BLaER1 (cell line): ENCODE measurements at regions not wholly inside any gene's neighbourhood (a gene's known extent, or its start where the extent isn't known, plus 50 kb on each side); places are given as distances from the start of the nearest gene placed in this dataset.

ENCODE experiments used
- H3K27ac ChIP-seq: shearing (Covaris generic); formaldehyde crosslinking; 2 replicates; pipeline ENCODE4 v1.8.1; 2022
- H3K27me3 ChIP-seq: shearing (Covaris generic); formaldehyde crosslinking; 2 replicates; pipeline ENCODE4 v1.8.1; 2022
- H3K36me3 ChIP-seq: shearing (Covaris generic); formaldehyde crosslinking; 2 replicates; pipeline ENCODE4 v1.8.1; 2022
- H3K4me1 ChIP-seq: shearing (Covaris generic); formaldehyde crosslinking; 2 replicates; pipeline ENCODE4 v1.8.1; 2022
- H3K4me2 ChIP-seq: shearing (Covaris generic); formaldehyde crosslinking; 2 replicates; pipeline ENCODE4 v1.8.1; 2022
- H3K4me3 ChIP-seq: shearing (Covaris generic); formaldehyde crosslinking; 2 replicates; pipeline ENCODE4 v1.8.1; 2022
- H3K9ac ChIP-seq: shearing (Covaris generic); formaldehyde crosslinking; 2 replicates; pipeline ENCODE4 v1.8.1; 2022
- H3K9me3 ChIP-seq: shearing (Covaris generic); formaldehyde crosslinking; 2 replicates; pipeline ENCODE4 v1.8.1; 2022
- H4K20me1 ChIP-seq: shearing (Covaris generic); formaldehyde crosslinking; 2 replicates; pipeline ENCODE4 v1.8.1; 2022
- Cebpa-rat ChIP-seq: shearing (Covaris generic); IDR thresholded peaks from 2 replicates; pipeline ENCODE4 v1.8.1; 2022

DNA sequence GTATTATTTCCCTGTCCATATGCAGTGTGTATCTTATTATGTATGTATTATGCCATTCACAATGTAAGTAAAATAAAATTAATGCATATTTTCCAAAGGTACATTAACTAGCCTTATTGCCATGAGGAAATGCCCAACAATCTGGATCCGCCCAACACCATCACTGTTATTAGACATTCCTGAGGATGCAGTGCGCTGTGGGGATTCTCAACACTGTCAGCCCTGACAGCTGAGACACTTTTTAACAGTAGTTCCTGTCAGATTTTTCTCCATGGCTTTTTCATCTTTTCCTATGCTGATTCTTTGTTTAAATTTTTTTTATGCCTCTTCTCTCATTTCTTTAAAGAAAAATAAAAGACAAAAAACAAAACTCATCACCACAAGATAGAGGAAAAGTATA lies 1632.9 kb upstream of the PABPC4L start:
- Histone ChIP-seq H3K9ac (no peak overlapping the region), H4K20me1 (no peaks in the 10 kb centered on the region), H3K4me3 (no peak overlapping the region), H3K4me2 (no peak overlapping the region), H3K27ac (no peak overlapping the region), H3K36me3 (no peaks in the 10 kb centered on the region), H3K4me1 (0 out of 2 replicates have a peak, but pooled peaks cover 3% of the 10 kb centered on the region), H3K27me3 (no peaks in the 10 kb centered on the region), H3K9me3 (no peaks in the 10 kb centered on the region)
- TF ChIP-seq Cebpa-rat, result no peak

DNA sequence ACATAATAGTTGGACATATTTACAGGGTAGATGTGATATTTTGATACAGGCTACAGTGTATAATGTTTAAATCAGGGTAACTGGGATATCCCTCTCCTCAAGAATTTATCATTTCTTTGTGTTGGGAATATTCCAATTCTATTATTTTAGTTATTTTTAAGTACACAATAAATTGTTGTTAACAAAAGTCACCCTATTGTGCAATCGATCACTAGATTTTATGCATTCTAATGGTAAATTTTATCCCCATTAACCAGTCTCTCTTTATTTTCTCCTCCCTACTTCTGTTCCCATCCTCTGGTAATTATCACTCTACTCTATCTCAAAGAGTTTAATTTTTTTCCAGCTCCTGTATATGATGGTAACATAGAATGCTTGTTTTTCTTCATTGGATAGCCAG lies 1631.9 kb upstream of the PABPC4L start:
- H3K4me1 ChIP-seq, result 0 out of 2 replicates have a peak, but pooled peaks cover 3% of the 10 kb centered on the region

DNA sequence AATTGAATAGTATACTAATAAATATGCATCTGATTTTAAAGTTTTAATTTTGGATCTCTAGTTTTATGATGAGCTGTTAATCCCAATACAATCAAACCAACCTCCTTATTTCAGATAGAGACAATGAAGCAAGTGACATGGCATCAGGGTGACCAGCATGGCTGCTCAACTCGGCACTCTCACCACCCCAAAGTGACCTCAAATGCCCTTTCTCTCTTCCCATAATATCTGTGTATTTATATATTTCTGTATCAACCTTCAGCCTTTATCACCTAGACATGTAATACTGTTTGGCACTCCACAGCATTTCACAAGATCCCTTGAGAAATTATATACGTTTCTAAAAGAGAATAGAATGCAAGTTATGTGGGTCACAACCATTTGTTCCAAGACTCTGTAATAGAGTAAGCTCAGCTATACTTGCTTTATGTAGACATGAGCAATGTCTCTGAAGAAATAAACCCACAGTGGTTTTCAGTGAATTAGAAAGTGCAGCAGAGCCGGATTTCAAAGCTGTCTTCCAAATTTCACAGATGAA lies 1623.2 kb upstream of the PABPC4L start:
- no peaks in the 10 kb centered on the region for H3K4me1 ChIP-seq
- H3K4me2 ChIP-seq, result no peak overlapping the region
- H4K20me1 ChIP-seq, result no peaks in the 10 kb centered on the region
- no peak for TF ChIP-seq Cebpa-rat
- H3K36me3 ChIP-seq, result no peaks in the 10 kb centered on the region
- no peak overlapping the region for H3K4me3 ChIP-seq
- H3K27ac ChIP-seq, result no peak overlapping the region
- H3K9ac ChIP-seq, result no peak overlapping the region
- no peaks in the 10 kb centered on the region for H3K27me3 ChIP-seq
- H3K9me3 ChIP-seq, result no peaks in the 10 kb centered on the region

More for the DNA sequence above, 1631.9 kb upstream of the PABPC4L start:
- no peaks in the 10 kb centered on the region for H4K20me1 ChIP-seq
- no peak for TF ChIP-seq Cebpa-rat
- H3K4me2 ChIP-seq, result no peak overlapping the region
- no peaks in the 10 kb centered on the region for H3K36me3 ChIP-seq
- no peaks in the 10 kb centered on the region for H3K27me3 ChIP-seq
- H3K9ac ChIP-seq, result no peak overlapping the region
- H3K9me3 ChIP-seq, result no peaks in the 10 kb centered on the region
- H3K4me3 ChIP-seq, result no peak overlapping the region
- H3K27ac ChIP-seq, result no peak overlapping the region

DNA sequence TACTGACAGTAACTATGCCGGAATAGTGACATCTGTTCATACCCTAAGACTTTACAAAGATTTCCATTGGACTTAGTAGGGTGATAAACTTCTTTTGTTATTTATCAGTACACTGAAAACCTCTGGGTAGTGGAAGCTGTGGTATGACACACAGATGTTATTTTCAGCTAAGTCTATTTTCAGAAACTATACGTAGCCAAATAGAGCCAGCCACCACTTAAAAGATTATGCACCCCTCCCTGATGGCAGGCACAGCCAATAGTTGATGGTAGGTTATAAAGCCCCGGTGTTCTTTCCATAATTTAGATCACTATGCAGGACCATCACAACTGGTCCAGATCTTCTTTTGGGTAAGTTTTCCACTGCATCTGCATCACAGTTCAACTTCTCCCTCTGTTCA lies 1603.2 kb upstream of the PABPC4L start:
- Histone ChIP-seq H3K9me3 (no peaks in the 10 kb centered on the region), H3K4me2 (no peak overlapping the region), H3K4me1 (no peaks in the 10 kb centered on the region), H3K27me3 (no peaks in the 10 kb centered on the region), H3K36me3 (no peaks in the 10 kb centered on the region), H4K20me1 (no peaks in the 10 kb centered on the region), H3K27ac (no peak overlapping the region), H3K4me3 (no peak overlapping the region), H3K9ac (no peak overlapping the region)
- TF ChIP-seq Cebpa-rat, result no peak

DNA sequence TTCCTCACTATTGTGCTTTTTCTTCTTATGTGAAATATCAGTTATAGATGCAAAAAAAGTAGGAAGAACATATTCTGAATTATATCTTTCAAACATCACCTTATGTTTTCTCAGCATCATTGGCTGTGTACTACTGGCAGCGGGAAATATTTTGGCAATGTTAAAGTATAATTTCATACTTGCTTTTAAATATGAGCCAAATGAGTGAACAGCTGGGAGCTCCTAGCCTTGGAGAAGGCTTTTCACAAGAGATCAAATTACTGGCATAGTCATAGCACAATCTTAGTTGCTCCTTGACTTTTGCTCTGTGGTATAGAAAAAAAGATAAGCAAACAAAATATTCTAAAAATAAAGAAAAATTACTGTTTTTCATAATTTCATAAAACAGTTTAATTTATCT lies 1575.8 kb upstream of the PABPC4L start:
- no peak overlapping the region for H3K4me3 ChIP-seq
- no peaks in the 10 kb centered on the region for H3K27me3 ChIP-seq
- no peak overlapping the region for H3K9ac ChIP-seq
- peaks cover 7% of the 10 kb centered on the region for H3K4me1 ChIP-seq
- no peaks in the 10 kb centered on the region for H4K20me1 ChIP-seq
- no peak overlapping the region for H3K27ac ChIP-seq
- H3K36me3 ChIP-seq, result no peaks in the 10 kb centered on the region
- no peak for TF ChIP-seq Cebpa-rat
- peaks cover 7% of the 10 kb centered on the region; the same call in 1 of the 2 replicates for H3K9me3 ChIP-seq
- no peak overlapping the region for H3K4me2 ChIP-seq

DNA sequence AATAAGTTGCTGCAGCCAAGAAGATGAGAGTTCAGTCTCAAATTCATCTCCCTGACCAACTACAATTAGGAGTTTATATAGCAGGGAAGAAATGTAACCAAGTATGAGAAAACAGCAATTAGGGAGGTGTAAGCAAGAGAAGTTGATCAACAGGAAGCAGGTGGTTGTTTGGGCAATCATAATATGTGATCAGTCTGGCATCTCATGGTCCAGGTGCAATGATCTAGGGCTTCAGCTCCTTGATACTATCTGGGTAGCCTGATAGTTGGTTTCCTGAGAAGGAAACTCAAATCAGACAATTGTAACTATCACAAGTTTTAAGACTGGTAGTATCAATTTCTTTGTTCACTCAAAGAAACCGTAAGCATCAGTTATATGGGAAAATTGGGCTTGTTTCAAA lies 1574.3 kb upstream of the PABPC4L start:
- Histone ChIP-seq H3K9ac (no peak overlapping the region), H3K36me3 (no peaks in the 10 kb centered on the region), H3K27me3 (no peaks in the 10 kb centered on the region), H3K4me3 (no peak overlapping the region), H3K4me2 (peak overlapping the region; percentile 20; the same call in 1 of the 2 replicates), H4K20me1 (no peaks in the 10 kb centered on the region), H3K9me3 (peaks cover 7% of the 10 kb centered on the region; the same call in 1 of the 2 replicates), H3K4me1 (peaks cover 7% of the 10 kb centered on the region), H3K27ac (no peak overlapping the region)
- TF ChIP-seq Cebpa-rat, result no peak

DNA sequence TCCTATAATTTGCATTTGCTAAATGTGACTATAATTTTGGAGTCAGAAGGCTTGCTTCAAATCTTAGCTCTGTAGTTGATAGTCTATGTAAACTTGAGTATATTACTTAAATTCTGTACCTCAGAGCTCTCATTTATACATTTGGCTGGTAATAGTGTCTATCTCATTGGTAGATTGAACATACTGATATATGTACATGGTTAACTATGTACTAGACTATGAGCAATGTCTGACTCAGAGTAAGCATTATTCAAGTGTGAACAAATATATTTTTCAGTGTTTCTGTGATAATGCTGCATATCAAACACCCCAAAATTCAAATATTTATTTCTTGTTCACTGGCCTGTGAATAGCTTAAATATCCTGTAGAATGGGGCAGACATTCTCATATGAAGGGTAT lies 1568.9 kb upstream of the PABPC4L start:
- Histone ChIP-seq H3K9me3 (peaks cover 14% of the 10 kb centered on the region), H3K27me3 (no peaks in the 10 kb centered on the region), H3K36me3 (no peaks in the 10 kb centered on the region), H3K4me2 (no peak overlapping the region), H3K4me1 (no peaks in the 10 kb centered on the region), H3K9ac (no peak overlapping the region), H3K27ac (no peak overlapping the region), H3K4me3 (no peak overlapping the region), H4K20me1 (no peaks in the 10 kb centered on the region)
- TF ChIP-seq Cebpa-rat, result no peak

DNA sequence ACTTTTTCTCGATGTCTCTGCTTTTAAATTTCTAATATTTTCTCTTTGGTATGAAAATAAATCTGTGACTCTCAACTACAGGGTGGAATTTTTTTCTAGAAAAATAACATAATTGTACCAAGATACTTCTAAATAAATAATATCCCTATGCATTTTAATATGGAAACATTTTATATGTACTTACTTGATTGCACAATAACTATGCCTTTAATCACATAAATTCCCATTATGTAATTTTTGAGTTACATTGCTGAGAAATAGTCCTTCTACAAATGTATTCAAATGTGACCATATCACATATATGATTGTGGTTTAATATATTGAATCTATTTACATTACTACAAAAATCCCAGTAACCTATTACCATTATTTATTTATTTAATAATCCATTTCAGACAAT lies 1543.3 kb upstream of the PABPC4L start:
- no peak for TF ChIP-seq Cebpa-rat
- Histone ChIP-seq H3K36me3 (no peaks in the 10 kb centered on the region), H3K4me3 (no peak overlapping the region), H3K27ac (no peak overlapping the region), H3K4me2 (no peak overlapping the region), H3K27me3 (no peaks in the 10 kb centered on the region), H3K4me1 (peaks cover 5% of the 10 kb centered on the region; the same call in 1 of the 2 replicates), H3K9me3 (no peaks in the 10 kb centered on the region), H4K20me1 (no peaks in the 10 kb centered on the region), H3K9ac (no peak overlapping the region)

DNA sequence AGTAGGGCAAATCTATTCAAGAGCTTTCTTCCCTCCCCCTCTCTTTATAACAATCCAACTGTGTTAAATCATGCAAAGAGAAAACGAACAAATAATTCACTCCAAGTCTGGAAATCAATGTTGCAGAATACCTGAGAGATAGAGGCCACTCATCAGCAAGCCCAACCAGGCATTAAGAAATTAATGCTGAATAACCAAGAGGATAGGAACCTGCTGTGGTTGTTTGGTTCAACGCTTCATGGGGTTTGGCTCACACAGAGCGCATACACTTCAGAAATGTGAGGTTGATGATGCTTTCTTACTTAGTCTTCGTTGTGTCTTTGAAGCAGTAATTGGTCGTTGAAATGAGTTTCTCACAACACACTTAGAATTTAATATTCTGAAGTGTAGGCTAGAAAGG lies 1540.0 kb upstream of the PABPC4L start:
- Histone ChIP-seq H3K36me3 (no peaks in the 10 kb centered on the region), H3K4me2 (no peak overlapping the region), H3K9me3 (no peaks in the 10 kb centered on the region), H3K4me3 (no peak overlapping the region), H3K27me3 (no peaks in the 10 kb centered on the region), H3K4me1 (peaks cover 5% of the 10 kb centered on the region; the same call in 1 of the 2 replicates), H3K9ac (no peak overlapping the region), H4K20me1 (no peaks in the 10 kb centered on the region), H3K27ac (no peak overlapping the region)
- no peak for TF ChIP-seq Cebpa-rat

DNA sequence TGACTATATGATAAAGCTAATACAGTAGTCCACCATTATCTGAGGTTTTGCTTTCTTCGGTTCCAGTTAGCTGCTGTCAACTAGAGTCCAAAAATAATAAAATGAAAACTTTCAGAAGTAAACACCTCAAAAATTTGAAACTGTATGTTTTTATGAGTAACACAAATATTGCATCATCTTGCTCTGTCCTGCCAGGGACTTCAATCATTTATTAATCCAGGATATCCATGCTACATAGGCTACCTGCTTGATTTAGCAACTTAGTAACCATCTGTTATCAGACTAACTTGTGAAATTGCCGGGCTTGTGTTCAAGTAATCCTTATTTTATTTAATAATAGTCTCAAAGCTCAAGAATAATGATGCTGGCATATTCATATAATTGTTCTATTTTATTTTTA lies 1537.8 kb upstream of the PABPC4L start:
- H3K4me2 ChIP-seq, result no peak overlapping the region
- no peaks in the 10 kb centered on the region for H3K9me3 ChIP-seq
- peaks cover 5% of the 10 kb centered on the region; the same call in 1 of the 2 replicates for H3K4me1 ChIP-seq
- no peaks in the 10 kb centered on the region for H3K27me3 ChIP-seq
- H3K9ac ChIP-seq, result no peak overlapping the region
- no peak for TF ChIP-seq Cebpa-rat
- H4K20me1 ChIP-seq, result no peaks in the 10 kb centered on the region
- H3K36me3 ChIP-seq, result no peaks in the 10 kb centered on the region
- H3K27ac ChIP-seq, result no peak overlapping the region
- H3K4me3 ChIP-seq, result no peak overlapping the region

DNA sequence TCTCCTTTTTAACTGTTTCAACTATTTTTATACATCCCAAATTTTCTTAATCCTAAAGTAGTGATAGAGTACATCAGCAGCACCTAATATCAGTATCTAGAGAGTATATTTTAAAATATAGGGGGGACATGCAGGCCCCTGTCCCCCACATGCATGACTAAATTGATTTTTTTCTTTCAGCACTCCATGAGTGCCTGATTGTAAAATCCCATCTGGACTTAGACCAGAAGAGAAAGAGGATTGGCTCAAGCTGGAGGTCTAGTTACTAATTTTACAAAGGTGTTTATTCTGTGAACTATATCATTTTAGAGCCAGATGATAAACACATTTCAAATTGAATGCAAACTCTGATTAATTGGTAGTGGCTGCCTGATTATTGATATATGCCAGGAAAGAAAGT lies 1533.9 kb upstream of the PABPC4L start:
- no peak overlapping the region for H3K4me3 ChIP-seq
- H3K4me1 ChIP-seq, result no peaks in the 10 kb centered on the region
- no peaks in the 10 kb centered on the region for H3K27me3 ChIP-seq
- H3K4me2 ChIP-seq, result no peak overlapping the region
- no peaks in the 10 kb centered on the region for H4K20me1 ChIP-seq
- H3K9me3 ChIP-seq, result no peaks in the 10 kb centered on the region
- H3K27ac ChIP-seq, result no peak overlapping the region
- H3K9ac ChIP-seq, result no peak overlapping the region
- no peak for TF ChIP-seq Cebpa-rat
- no peaks in the 10 kb centered on the region for H3K36me3 ChIP-seq
